ENCODE measurements at regions not wholly inside any gene's neighbourhood (a gene's known extent, or its start where the extent isn't known, plus 50 kb on each side); places are given as distances from the start of the nearest gene placed in this dataset.

DNA sequence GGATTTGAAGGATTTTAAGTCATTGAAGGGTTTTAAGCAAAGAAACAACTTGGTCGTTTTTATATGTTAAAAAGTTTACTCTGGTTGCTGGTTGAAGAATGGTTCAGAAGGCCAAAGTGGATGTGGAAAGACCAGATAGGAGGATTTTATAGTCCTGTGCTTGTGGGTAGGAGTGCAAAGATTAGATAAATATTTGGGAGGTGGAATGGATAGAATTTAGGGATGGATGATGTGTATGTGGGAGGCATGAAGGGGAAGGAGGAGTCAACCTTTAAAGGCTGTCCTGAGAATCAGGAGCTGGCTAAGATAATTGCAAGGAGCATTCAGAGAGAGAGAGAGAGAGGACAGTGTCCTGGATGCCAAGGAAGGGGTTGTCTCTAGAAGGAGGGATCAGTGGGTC lies 190.1 kb upstream of the SPRED2 start:
- Histone ChIP-seq H3K9me3 (ENCODE audit: severe bottlenecking) (no peaks in the 10 kb centered on the region), H3K27ac (ENCODE audit: poor library complexity, severe bottlenecking) (no peak overlapping the region), H3K4me3 (ENCODE audit: severe bottlenecking) (no peak overlapping the region), H3K4me1 (ENCODE audit: insufficient read depth, poor library complexity, severe bottlenecking) (no peaks in the 10 kb centered on the region), H3K27me3 (ENCODE audit: insufficient read depth, poor library complexity, severe bottlenecking) (no peaks in the 10 kb centered on the region), H3K36me3 (ENCODE audit: low read depth) (no peaks in the 10 kb centered on the region)
- TF ChIP-seq, protein P1, sequence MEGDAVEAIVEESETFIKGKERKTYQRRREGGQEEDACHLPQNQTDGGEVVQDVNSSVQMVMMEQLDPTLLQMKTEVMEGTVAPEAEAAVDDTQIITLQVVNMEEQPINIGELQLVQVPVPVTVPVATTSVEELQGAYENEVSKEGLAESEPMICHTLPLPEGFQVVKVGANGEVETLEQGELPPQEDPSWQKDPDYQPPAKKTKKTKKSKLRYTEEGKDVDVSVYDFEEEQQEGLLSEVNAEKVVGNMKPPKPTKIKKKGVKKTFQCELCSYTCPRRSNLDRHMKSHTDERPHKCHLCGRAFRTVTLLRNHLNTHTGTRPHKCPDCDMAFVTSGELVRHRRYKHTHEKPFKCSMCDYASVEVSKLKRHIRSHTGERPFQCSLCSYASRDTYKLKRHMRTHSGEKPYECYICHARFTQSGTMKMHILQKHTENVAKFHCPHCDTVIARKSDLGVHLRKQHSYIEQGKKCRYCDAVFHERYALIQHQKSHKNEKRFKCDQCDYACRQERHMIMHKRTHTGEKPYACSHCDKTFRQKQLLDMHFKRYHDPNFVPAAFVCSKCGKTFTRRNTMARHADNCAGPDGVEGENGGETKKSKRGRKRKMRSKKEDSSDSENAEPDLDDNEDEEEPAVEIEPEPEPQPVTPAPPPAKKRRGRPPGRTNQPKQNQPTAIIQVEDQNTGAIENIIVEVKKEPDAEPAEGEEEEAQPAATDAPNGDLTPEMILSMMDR (IDR thresholded peaks at IDR 0.05; ENCODE audit: poor library complexity, severe bottlenecking), result no peak
- DNase-seq (ENCODE audit: low spot score) (no peak), ATAC-seq (ENCODE audit: low read depth) (no peak)

DNA sequence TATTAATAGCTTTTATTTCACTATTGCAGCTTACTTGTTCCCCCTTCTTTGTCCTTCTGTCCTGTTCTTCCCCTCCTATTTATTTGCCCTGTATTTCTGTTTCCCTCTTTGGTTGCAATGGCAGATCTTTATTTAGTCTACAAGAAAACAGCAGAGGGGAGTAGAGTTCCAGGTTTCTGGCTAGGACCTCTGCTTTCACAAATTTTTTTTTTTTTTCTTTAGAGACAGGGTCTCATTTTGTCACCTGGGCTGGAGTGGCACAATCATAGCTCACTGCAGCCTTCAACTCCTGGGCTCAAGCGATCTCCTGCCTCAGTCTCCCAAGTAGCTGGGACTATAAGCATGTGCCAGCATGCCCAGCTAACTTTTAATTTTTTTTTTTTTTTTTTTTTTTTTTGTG lies 188.1 kb upstream of the SPRED2 start:
- ATAC-seq (ENCODE audit: low read depth) (no peak), DNase-seq (ENCODE audit: low spot score) (no peak)
- Histone ChIP-seq H3K27me3 (ENCODE audit: insufficient read depth, poor library complexity, severe bottlenecking) (no peaks in the 10 kb centered on the region), H3K36me3 (ENCODE audit: low read depth) (no peaks in the 10 kb centered on the region), H3K4me1 (ENCODE audit: insufficient read depth, poor library complexity, severe bottlenecking) (no peaks in the 10 kb centered on the region), H3K27ac (ENCODE audit: poor library complexity, severe bottlenecking) (no peak overlapping the region), H3K4me3 (ENCODE audit: severe bottlenecking) (no peak overlapping the region), H3K9me3 (ENCODE audit: severe bottlenecking) (no peaks in the 10 kb centered on the region)
- TF ChIP-seq, protein P1 (IDR thresholded peaks at IDR 0.05; ENCODE audit: poor library complexity, severe bottlenecking), result peak; percentile 8

DNA sequence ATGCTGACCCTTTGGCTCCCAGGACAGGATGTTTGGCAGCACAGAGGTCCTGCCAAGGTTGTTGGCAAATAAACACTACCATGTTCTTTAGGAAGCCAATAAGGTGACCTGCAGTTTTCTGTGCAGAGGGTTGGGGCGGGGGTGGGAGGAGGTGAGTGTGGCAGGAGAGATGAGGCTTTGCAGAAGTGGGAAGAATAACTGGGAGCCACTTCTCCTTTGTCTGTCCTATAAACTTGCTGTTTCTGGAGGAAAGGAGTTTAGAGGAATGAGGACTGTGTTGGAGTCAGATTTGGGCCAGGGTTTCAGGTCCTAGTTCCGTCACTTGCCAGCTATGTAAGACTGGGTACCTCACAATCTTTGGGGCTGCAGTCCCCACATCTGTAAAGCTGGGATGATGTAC lies 187.6 kb upstream of the SPRED2 start:
- Histone ChIP-seq H3K9me3 (ENCODE audit: severe bottlenecking) (no peaks in the 10 kb centered on the region), H3K4me3 (ENCODE audit: severe bottlenecking) (no peak overlapping the region), H3K27me3 (ENCODE audit: insufficient read depth, poor library complexity, severe bottlenecking) (no peaks in the 10 kb centered on the region), H3K27ac (ENCODE audit: poor library complexity, severe bottlenecking) (no peak overlapping the region), H3K4me1 (ENCODE audit: insufficient read depth, poor library complexity, severe bottlenecking) (no peaks in the 10 kb centered on the region), H3K36me3 (ENCODE audit: low read depth) (no peaks in the 10 kb centered on the region)
- TF ChIP-seq, protein P1 (IDR thresholded peaks at IDR 0.05; ENCODE audit: poor library complexity, severe bottlenecking), result no peak
- no peak for ATAC-seq (ENCODE audit: low read depth)
- DNase-seq (ENCODE audit: low spot score), result no peak

DNA sequence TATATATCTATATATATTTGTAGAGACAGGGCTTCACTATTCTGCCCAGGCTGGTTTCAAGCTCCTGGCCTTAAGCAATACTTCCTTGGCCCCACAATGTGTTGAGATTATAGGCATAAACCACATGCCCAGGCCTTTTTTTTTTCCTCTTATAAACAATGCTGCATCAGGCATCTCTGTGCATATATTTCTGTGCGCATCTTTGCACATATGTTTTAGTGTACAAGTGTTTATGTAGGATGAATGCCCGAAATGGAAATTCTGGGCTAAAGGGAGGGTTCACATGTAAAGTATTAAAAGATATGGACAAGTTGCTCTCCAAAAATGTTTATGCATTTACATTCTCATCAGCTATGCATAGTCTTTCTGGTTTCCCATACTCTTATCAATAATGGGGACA lies 183.2 kb upstream of the SPRED2 start:
- no peaks in the 10 kb centered on the region for H3K9me3 ChIP-seq (ENCODE audit: severe bottlenecking)
- H3K4me1 ChIP-seq (ENCODE audit: insufficient read depth, poor library complexity, severe bottlenecking), result peaks cover 14% of the 10 kb centered on the region
- DNase-seq (ENCODE audit: low spot score), result no peak
- no peak overlapping the region for H3K27ac ChIP-seq (ENCODE audit: poor library complexity, severe bottlenecking)
- H3K27me3 ChIP-seq (ENCODE audit: insufficient read depth, poor library complexity, severe bottlenecking), result no peaks in the 10 kb centered on the region
- H3K36me3 ChIP-seq (ENCODE audit: low read depth), result no peaks in the 10 kb centered on the region
- ATAC-seq (ENCODE audit: low read depth), result no peak
- TF ChIP-seq, protein P1 (IDR thresholded peaks at IDR 0.05; ENCODE audit: poor library complexity, severe bottlenecking), result no peak
- H3K4me3 ChIP-seq (ENCODE audit: severe bottlenecking), result no peak overlapping the region

DNA sequence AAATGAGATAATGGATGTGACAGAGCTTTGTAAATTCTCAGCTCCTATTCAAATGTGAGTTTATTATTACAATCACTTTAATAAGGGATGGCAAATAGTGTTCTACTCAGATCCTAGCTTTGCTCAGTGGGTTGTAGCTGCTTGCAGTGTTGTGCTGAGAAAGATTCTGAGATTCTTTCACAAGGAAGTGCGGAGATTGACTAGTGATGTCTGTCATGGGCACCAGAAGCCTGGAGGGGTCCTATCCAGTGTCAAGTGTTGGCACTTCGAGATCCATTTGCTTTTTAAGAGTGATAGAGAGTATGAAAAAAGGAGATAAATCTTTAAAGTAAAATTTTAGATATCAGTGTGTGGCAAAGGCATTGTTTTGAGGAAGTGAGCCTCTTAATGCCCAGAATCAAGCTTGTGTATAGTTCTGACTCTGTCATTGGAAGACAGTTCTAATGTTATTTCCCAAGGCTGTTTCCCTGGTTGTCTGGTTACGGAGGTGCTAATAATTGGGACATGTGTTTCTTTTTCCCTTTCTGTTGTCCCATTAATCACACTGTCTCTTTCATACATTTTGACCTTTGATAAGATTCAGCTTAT lies 181.7 kb upstream of the SPRED2 start:
- no peaks in the 10 kb centered on the region for H3K36me3 ChIP-seq (ENCODE audit: low read depth)
- no peak overlapping the region for H3K4me3 ChIP-seq (ENCODE audit: severe bottlenecking)
- H3K27ac ChIP-seq (ENCODE audit: poor library complexity, severe bottlenecking), result no peak overlapping the region
- peaks cover 14% of the 10 kb centered on the region for H3K4me1 ChIP-seq (ENCODE audit: insufficient read depth, poor library complexity, severe bottlenecking)
- H3K27me3 ChIP-seq (ENCODE audit: insufficient read depth, poor library complexity, severe bottlenecking), result no peaks in the 10 kb centered on the region
- no peaks in the 10 kb centered on the region for H3K9me3 ChIP-seq (ENCODE audit: severe bottlenecking)
- no peak for ATAC-seq (ENCODE audit: low read depth)
- no peak for DNase-seq (ENCODE audit: low spot score)
- TF ChIP-seq, protein P1 (IDR thresholded peaks at IDR 0.05; ENCODE audit: poor library complexity, severe bottlenecking), result no peak

Measured in RWPE2 (cell line).